Heart right ventricle (tissue), 16 donors: ENCODE measurements at regions not wholly inside any gene's neighbourhood (a gene's known extent, or its start where the extent isn't known, plus 50 kb on each side); places are given as distances from the start of the nearest gene placed in this dataset.

Source experiments
- ATAC-seq, 8 donors: fragments of 200-7000 bp; cut with Tn5 transposase; one replicate each; pipeline ENCODE4 v1.9.1; 2020; ENCODE audit warnings: mild to moderate bottlenecking in 8 of 8, moderate library complexity in 8 of 8, moderate number of reproducible peaks in 1 of 8
- DNase-seq, 2 donors: peaks; one replicate each; pipeline ENCODE4 v3.0.0-alpha.2; 2020
- H3K27ac ChIP-seq, 10 donors: fragments of 200-600 bp; sonication (generic) in 2 of 10; one replicate each; pipeline versions ENCODE4 v1.5.0 to v1.8.0; 2020 to 2022; ENCODE audit warnings: mild to moderate bottlenecking in 3 of 10
- H3K27me3 ChIP-seq, 7 donors: fragments of 200-600 bp; one replicate each; pipeline ENCODE4 v1.8.0; 2021 to 2022; ENCODE audit warnings: mild to moderate bottlenecking in 2 of 7
- H3K36me3 ChIP-seq, 9 donors: fragments of 200-600 bp; sonication (generic) in 1 of 9; one replicate each; pipeline versions ENCODE4 v1.5.0 to v1.8.0; 2020 to 2022; ENCODE audit warnings: mild to moderate bottlenecking in 2 of 9
- H3K4me1 ChIP-seq, 9 donors: fragments of 200-600 bp; sonication (generic) in 1 of 9; one replicate each; pipeline versions ENCODE4 v1.5.0 to v1.8.0; 2020 to 2022; ENCODE audit warnings: mild to moderate bottlenecking in 4 of 9
- H3K4me3 ChIP-seq, 10 donors: fragments of 200-600 bp; sonication (generic) in 2 of 10; one replicate each; pipeline versions ENCODE4 v1.5.0 to v1.8.0; 2020 to 2022; ENCODE audit warnings: mild to moderate bottlenecking in 7 of 10, moderate library complexity in 2 of 10
- H3K9me3 ChIP-seq, 11 donors: fragments of 200-600 bp in 10 of 11; sonication (generic) in 2 of 11; one replicate each; pipeline versions ENCODE4 v1.5.0 to v1.8.0; 2013 to 2022; ENCODE audit warnings: mild to moderate bottlenecking in 2 of 11, control low read depth in 1 of 11, moderate library complexity in 1 of 11
- WGBS, 2 donors: extraction: QIAGEN DNeasy Blood & Tissue Kit; methylation state at CpG; one replicate each; pipeline ENCODE4 v1.1.7; 2013; ENCODE audit warnings: inconsistent platforms in 1 of 2; 5-methylcytosine and 5-hydroxymethylcytosine counted together
- intact Hi-C, 10 donors: fragments of 100-400 bp; cut with DNase I; formaldehyde crosslinking; loops; one replicate each; pipeline versions ENCODE4 v1.11.1 to v1.14.2; 2022
- TF ChIP-seq, protein P1 (sequence below), 9 donors: fragments of 200-600 bp; sonication (generic) in 2 of 9; IDR thresholded peaks; one replicate each; pipeline versions ENCODE4 v1.5.0 to v1.8.0; 2021 to 2022; ENCODE audit warnings: antibody characterized with exemption in 9 of 9, mild to moderate bottlenecking in 5 of 9, moderate library complexity in 1 of 9
- donor health status: Arrhythmogenic right ventricular cardiomyopathy.
- donor health status: ischemic (EF 13 %, LVEDD 7.1; RV severe dilation, severe dysfunction).
- donor health status: healthy with polysubstance abuse.
- donor health status: DM: no; HTN: yes; CAD: no.
- donor health status: DM: no; HTN: no; CAD: no.
- donor health status: ischemic (EF 25% LVEDD 6.9; RV normal size, moderate dysfunction).
- donor health status: ischemic (EF 25% LVEDD 5.7; RV mildly dilated, moderate dysfunction).
- donor health status: healthy.
- donor health status: DM: yes; HTN: yes; CAD: no.
- donor health status: Ischemic cardiomyopathy.
- donor health status: ischemic (EF 35%, LVEDD 5.7; RV mildly dilated, moderate dysfunction).
- donor health status: nonischemic (EF 11% LVEDD 7.7; RV severe dilation, severe dysfunction).
- donor health status: DM: yes; HTN: yes; CAD: no.
- donor health status: PGD.
- donor health status: ischemic (EF 29% LVEDD 5.4; RV normal size, mild dysfunction).
- donor health status: nonischemic (EF 23%, LVEDD 6.1; RV moderate dilation, normal function).

DNA sequence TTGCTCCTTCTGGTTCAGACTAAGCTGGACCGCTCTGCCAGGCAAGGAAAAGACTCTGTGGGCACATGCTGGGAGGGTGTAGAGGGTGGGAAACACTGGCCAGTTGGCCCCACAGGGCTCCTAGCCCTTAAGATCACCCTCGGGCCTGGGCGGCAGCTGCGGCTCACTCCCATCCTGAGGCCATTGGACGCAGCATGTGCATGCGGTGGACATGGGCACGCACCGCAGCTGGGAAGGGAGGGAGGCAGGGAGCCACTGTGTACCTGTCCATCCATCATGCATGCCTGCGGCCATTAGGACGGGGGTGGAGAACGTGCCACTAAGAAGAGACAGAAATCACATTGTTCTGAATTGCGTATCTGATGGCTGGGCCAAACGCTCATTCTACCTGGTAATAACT is 140.1 kb upstream of the THBS2 start:
- Histone ChIP-seq H3K27me3 (no peaks in the 10 kb centered on the region), H3K4me3 (no peak overlapping the region), H3K27ac (no peak overlapping the region), H3K36me3 (no peaks in the 10 kb centered on the region), H3K4me1 (no peaks in the 10 kb centered on the region), H3K9me3 (peaks cover 0 to 42% (median 7%) of the 10 kb centered on the region in 11 donors)
- 87 to 88% methylated on average over 13 of the region's 13 CpGs for WGBS, 2 donors
- TF ChIP-seq, protein P1, sequence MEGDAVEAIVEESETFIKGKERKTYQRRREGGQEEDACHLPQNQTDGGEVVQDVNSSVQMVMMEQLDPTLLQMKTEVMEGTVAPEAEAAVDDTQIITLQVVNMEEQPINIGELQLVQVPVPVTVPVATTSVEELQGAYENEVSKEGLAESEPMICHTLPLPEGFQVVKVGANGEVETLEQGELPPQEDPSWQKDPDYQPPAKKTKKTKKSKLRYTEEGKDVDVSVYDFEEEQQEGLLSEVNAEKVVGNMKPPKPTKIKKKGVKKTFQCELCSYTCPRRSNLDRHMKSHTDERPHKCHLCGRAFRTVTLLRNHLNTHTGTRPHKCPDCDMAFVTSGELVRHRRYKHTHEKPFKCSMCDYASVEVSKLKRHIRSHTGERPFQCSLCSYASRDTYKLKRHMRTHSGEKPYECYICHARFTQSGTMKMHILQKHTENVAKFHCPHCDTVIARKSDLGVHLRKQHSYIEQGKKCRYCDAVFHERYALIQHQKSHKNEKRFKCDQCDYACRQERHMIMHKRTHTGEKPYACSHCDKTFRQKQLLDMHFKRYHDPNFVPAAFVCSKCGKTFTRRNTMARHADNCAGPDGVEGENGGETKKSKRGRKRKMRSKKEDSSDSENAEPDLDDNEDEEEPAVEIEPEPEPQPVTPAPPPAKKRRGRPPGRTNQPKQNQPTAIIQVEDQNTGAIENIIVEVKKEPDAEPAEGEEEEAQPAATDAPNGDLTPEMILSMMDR (IDR thresholded peaks at IDR 0.05) = no peak
- DNase-seq = no peak
- ATAC-seq = no peak
- intact Hi-C loops = no loop called here

DNA sequence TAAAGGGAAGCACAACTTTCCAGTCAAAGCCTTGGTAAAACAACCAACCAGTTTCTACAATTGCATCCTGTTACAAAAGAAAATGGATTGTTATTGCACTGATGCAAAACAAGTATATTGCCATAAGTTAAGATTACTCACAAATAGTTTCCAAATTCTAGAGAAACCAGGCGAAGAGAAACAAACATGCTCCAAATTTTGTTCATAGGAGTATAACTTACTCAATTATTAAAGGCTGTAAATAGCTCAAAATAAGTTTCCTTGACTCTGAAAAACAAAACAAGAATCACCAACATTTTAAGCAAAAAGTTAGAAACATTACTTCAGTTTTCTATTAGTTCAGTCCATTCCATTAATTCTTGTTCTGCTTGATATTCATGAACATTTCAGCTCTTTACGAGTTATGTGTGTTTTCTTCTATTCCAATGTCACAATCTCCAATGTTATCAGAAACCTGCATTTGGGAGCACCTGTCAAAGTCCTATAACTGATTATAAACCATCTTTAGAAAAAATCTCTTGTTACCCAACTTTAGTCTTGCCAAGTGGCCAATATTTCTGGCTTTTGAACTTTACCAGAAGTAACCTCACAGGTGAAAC is 137.9 kb upstream of the THBS2 start:
- Histone ChIP-seq H3K27me3 (peaks cover 0 to 4% (median 0%) of the 10 kb centered on the region in 7 donors), H3K36me3 (no peaks in the 10 kb centered on the region), H3K9me3 (peaks cover 0 to 42% (median 7%) of the 10 kb centered on the region in 11 donors), H3K27ac (no peak overlapping the region), H3K4me3 (no peak overlapping the region), H3K4me1 (no peaks in the 10 kb centered on the region)
- DNase-seq = no peak
- TF ChIP-seq, protein P1 (IDR thresholded peaks at IDR 0.05) = no peak
- WGBS, 2 donors = 89 to 90% methylated on average over 2 of the region's 2 CpGs
- ATAC-seq = no peak
- intact Hi-C loops = no loop called here

DNA sequence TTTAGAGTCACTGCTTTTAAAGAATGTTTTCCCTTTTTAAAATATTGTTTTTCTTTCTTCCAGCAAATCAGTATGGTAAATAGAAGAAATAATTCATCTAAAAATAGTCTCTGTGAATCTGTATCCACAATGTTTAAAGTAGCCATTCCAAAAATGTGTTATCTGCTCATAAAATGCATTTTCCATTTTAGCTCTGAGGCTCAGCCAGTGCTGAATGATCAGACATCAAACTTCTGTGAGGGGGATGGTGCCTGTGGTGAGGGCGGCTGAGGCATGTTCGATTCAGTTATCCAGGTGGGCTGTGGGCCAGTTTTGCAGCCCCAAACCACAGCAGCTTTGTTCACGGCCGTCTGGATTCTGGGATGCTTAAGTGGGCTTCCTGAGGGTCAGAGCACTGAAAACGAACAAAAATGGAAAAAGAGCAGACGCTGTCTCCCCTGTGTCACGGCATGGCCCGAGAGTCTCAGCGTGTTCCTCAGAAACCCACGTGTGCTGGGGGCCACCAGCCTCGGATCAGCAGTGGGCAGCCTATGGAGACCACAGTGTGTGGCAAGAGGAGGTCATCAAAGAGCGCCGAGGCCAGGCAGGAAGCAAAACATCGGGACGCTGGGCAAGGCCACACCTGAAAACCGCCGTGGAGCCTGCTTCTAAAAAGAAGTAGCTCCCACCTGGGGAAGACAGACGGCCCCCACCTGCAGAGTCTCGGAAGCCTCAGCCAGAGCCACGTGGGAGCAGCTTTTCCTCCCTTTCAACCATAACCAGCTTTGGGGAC is 134.9 kb upstream of the THBS2 start:
- ATAC-seq (no peak), DNase-seq (no peak)
- Histone ChIP-seq H3K9me3 (peaks cover 0 to 43% (median 7%) of the 10 kb centered on the region in 11 donors), H3K4me1 (peaks cover 0 to 7% (median 0%) of the 10 kb centered on the region in 9 donors), H3K27me3 (peaks cover 0 to 9% (median 0%) of the 10 kb centered on the region in 7 donors), H3K36me3 (no peaks in the 10 kb centered on the region), H3K4me3 (no peak overlapping the region), H3K27ac (no peak overlapping the region)
- intact Hi-C loops = no loop called here
- 77 to 83% methylated on average over 20 of the region's 20 CpGs for WGBS, 2 donors
- TF ChIP-seq, protein P1 (IDR thresholded peaks at IDR 0.05) = no peak

DNA sequence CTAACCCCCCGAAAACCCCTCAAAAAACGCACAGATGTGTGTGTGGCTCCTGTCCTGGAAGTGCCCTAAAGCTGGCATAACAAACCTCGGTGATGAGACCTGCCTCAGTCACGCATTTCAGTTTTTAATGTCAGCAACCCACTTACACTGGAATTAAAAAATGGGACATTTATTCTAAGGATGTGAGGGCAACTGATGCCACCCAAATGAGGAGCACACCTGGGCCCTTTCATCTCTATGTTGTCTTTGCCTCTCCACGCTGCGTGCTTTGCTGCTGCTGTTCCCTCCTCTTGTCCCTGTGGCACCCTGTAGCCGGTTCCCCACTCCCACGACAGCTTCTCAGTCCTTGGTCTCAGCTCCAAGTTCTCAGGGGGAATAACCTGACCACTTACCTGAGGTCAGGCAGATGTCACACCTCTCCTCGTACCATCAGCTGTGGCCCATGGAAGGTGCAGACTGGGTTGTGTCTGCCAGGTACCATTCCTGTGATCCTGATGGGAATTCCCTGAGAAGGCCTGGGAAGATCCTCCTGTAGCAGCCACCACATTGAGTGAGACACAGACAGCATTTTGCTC is 134.2 kb upstream of the THBS2 start:
- DNase-seq (no peak), ATAC-seq (no peak)
- H3K4me1 ChIP-seq = peaks cover 0 to 7% (median 0%) of the 10 kb centered on the region in 9 donors
- H3K27me3 ChIP-seq = peaks cover 0 to 9% (median 0%) of the 10 kb centered on the region in 7 donors
- no peaks in the 10 kb centered on the region for H3K36me3 ChIP-seq
- TF ChIP-seq, protein P1 (IDR thresholded peaks at IDR 0.05) = no peak
- intact Hi-C loops = no loop called here
- H3K9me3 ChIP-seq = peaks cover 0 to 45% (median 7%) of the 10 kb centered on the region in 11 donors
- no peak overlapping the region for H3K27ac ChIP-seq
- no peak overlapping the region for H3K4me3 ChIP-seq
- WGBS, 2 donors = 86 to 90% methylated on average over 9 of the region's 9 CpGs
